Stimulated activated CD4-positive, alpha-beta T cell treated with anti-CD3 and anti-CD28 coated beads, TNF-alpha, amount 100 ng/mL, for 48 hours (primary cell): ENCODE measurements at regions not wholly inside any gene's neighbourhood (a gene's known extent, or its start where the extent isn't known, plus 50 kb on each side); places are given as distances from the start of the nearest gene placed in this dataset.

Source experiments
- DNase-seq, 3 donors: peaks; one replicate each; pipeline ENCODE4 v3.0.0-alpha.2; 2020; ENCODE audit warnings: low read depth in 3 of 3

DNA sequence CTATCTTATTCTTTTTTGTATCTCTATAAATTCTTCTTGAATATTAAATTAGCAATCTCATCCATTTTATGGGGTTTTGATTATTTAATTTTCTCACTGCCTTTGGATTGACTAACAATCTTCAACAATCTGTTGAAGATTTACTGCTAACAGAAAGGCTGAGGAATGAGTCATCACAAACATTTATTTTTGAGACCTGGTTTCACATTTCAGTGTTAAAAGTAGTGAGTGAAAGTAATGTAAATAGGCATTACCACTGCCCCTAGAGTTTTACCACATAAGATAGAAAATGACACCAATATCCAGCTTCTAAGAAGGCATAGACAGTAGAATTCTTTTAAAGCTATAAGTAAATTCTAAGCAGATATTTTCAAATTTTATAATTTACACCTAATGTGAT, 472.8 kb downstream of the OLFM4 start:
- DNase-seq: no peak

DNA sequence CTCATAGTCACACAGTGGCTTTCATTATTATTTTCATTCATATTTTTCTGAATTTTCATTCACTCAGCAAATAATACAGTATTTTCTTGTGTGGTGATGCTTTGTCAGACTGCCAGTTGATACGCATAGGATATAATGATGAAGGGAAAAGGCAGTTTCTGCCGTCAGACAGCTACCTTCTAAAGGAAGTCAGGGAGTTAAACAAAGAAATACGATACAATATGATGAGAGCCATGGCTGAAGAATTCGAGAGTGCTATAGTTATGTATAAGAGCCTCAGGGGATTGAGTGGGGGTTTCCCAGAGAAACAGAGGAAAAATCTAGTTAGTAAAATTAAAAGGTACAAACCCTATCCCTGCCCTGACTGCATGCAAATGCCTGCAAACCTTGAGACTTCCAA, 479.1 kb downstream of the OLFM4 start:
- no peak for DNase-seq

DNA sequence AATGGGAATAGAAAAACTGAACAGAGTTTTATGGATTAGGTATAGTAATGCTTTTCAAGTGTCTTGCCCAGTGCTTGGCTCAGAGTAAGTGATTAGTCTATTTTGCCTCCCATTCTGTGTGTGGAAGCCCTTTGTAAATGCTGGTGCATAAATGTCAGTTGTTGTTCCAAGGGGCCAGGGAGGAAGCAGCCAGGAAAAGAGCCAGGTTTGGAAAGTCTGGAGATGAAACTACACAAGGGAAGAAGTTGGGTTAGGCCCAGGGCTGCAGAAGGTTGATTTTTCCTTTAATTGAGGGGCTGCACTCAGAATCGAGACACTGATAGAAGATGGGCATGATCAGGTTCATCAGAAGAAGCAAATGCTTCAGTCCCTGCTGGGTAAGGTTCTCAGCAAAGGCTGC, 484.0 kb downstream of the OLFM4 start:
- DNase-seq: no peak

DNA sequence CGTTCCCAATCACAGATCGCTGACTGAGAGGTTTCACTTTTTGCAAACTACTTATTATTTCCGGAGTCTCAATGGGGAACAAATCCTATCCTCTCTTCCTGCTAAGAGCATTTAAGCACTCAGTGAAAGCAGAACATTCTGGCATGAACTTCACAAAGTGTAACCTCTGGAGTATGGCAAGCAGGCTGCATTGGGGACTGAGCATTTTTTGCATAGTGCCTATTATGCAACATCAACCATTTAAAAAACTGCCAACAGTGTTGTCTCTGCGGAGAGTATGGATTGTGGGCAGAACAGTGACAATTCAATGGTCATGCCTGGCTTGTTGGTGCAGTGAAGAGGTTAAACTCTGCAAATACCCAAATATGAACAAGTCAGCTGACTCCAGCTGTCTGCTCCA, 484.6 kb downstream of the OLFM4 start:
- no peak for DNase-seq

DNA sequence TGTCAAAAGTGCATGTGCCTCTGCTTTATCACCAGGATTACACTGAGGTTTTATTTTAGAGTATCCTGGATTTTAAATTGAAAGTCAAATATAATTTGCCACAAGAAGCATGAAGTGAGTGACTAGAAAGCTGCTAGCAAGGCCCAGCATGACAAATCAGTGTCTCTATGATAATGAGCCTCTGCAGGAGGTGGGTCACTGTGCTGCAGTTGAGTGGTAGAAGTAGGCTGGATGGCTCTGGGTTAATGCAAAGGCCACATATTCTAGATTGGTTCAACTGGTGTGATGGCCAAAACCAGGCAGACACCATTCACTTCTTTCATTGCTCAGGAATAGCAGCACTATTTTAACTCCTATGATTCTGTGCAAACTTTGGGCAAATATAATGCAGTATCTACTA, 491.5 kb downstream of the OLFM4 start:
- no peak for DNase-seq

DNA sequence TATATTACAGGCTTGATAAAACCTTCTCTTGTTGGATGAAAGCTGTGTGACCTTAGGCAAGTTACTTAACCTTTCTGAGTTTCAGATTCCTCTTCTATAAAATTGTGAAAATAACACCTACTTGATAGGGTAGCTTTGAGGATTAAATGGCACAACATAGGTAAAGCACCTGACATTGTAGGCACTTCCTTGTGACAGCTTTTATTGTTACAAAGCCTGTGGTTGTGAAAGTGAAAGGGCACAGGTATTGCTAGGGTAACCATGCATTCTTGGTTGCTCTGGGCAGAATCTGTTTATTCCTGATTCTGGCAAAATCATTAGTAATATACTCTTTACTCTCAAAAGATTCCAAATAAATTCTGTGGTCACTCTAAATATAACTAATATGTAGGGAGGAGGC, 493.4 kb downstream of the OLFM4 start:
- no peak for DNase-seq

DNA sequence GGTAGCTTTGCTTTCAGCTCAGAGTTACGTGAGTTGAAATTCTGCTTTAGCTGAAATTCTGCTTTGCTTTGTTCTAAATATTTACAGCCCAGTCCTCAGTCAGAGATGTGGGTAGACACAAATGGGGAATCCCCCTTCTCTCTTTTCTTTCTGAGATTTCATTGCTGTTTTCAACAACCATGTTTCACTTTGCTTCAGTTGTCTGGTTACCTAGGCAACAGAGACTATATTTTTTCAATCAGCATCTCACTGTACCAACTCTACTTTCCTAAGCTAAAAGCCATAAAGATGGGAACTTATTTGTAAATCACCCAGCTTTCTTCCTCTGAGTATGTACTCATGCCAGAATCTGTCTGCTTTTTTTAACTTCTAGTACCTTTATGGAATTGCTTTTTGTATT, 509.0 kb downstream of the OLFM4 start:
- DNase-seq: no peak

DNA sequence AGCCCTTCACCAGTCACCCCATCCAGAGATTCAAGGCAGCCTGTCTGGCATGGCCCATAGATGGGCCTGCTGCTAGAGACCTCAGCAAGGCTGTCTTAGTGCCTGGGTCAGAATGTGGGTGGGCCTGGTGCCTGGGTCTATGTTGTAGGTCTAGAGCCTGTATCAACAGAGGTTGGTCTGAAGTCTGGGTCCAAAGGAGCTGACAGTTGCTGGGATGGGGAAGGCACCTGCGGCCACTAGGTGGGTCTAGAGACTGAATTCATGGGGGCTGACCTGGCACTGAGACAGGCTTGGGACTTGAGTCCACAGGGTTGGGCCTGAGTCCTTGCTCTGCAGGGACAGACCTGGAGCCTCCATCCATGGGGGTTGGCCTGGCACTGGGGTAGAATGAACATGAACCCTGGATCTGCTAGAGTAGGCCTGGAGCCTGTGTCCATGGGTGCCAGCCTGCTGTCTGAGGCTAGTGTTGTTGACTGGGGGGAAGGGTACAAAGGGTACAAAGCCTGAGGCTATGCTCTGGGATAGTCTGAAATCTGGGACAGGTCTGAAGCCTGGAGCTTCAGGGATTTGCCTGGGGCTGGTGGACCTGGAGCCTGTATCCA, 516.8 kb downstream of the OLFM4 start:
- no peak for DNase-seq

DNA sequence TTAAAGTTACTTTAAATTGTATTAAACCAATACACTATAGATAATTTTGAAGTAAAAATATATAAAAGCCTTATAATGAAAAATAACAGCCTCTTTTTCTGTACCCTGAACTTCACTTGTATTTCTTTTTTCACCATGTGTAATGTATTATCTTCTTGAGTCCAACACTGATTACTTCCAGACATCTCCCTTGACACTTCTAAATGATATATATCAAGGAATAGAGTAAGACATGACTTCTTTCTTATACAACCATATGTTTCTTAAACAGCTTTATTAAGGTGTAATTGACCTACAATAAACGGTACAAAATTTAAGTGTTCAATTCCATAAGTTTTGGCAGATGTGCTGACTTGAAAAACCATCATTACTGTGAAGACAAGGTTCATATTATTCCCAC, 531.9 kb downstream of the OLFM4 start:
- DNase-seq: no peak

DNA sequence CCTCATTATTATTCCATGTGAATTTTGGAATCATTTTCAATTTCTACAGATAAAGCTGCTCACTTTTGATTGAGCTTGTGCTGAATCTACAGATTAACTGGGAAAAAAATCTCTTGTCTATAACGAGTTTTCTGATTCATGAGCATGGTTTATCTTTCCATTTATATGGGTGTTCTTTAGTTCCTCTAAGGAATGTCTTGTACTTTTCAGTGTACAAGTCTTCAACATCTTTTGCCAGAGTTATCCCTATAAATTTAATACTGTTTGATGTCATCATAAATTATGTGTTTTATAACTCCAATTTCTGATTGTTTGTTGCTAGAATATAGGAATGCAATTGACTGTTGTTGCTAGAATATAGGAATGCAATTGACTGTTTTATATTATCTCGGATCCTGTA, 533.8 kb downstream of the OLFM4 start:
- no peak for DNase-seq

DNA sequence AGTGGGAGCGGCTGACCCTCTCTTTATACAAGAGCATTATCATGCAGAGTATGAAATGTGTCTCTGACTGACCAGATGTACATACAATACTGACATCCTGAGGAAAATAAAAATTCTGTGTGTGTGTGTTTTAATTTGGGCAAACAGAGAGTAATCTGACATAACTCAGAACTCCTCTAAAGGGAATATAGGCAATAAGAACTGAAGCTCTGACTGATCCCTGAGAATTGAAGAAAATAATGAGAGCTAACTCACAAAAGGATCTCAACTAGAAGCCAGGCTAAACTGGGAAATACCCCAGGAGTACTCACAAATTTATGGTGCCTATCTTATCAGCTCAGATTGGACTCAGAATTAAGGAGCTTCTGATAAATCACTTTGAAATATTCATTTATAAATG, 539.9 kb downstream of the OLFM4 start:
- DNase-seq: no peak

DNA sequence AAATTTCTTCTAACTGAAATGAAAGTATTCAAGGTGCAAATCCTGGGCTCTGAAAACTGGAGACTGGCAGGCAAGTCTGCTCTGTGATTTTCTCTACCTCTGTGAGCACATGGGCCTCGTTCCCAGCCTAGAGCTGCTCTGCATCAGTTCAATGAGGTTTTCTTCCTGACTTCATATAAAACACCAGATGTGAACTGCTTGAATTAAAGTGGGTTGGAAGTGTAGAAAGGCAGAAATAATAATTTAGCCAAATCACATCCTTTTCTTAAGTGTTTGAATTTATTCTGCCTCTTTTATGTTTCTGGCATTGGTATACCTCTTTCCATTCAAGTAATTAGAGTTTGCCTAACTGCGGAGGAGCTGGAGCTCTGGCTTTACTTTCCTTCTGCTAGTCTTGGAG, 540.8 kb downstream of the OLFM4 start:
- DNase-seq: no peak

DNA sequence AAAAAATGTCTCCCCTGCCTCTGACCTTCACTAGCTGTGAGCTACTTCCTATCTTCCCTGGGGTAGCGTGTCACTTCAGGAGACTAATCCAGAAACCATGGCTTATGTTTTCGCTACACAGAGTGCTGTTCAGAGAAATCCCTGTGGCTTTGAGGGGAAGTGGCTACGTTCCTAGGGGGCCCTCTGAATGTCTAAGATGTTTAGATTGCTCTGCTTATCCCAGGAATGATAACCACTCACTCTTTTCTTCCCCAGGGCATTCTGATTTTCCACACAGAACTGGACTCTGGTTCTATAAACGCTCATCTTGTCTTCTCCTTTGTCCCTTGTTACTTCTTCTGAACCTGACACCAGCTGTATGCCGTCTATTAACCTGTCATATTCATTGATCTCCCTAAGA, 572.5 kb downstream of the OLFM4 start:
- no peak for DNase-seq

DNA sequence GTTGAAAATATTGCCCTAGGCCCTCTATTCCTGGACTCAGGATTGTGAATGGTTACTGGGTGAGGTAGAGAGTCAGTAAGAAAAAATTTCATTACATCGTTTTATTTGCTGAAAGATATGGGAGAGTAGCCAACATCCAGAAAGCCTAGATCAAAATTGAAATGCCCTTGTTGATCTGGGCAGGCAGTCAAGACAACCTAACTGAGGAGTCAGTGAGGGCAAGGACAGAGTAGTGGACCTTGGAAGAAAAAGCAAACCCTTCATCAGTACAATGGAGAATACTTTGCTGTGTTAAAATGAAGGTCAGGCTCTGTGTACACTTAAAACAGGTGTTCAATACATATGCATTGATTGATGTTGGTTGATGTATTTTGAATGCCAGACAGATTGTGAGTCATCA, 576.7 kb downstream of the OLFM4 start:
- no peak for DNase-seq

DNA sequence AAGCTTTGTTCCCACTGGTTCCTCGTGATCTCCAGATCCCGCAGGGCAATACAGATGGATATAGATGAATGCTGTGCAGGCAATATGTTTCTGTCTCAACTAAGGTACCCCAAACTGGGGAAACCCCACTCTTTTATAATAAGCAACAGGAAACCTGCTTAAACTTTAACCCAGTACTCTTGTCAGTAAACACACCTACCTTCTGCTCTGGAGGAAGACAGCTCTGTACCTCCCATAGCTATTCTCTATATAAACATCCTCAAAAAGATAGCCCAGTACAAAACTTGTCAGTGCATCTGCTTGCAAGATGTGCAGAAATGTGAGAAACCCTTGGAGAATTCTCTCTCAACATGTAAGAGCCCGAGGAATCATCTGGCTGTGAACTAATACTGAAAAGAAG, 583.6 kb downstream of the OLFM4 start:
- no peak for DNase-seq

DNA sequence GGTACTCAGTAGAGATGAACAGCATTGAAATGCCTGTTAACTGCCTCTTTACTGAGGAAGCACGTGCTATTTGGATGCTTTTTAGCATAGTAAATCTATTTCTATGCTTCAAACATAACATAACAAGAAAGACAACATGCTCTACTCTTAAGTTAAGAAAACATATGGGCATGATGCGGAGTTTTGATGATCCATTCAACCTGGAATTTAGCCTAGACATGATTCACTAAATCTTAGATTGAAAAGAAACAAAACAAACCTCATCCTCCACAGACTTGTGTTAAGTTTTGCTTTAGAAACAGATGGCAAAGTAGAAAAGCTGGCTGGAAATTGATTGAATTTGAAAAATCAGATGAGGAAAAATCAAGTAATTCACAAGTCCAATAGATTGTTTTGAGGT, 593.8 kb downstream of the OLFM4 start:
- DNase-seq: no peak

DNA sequence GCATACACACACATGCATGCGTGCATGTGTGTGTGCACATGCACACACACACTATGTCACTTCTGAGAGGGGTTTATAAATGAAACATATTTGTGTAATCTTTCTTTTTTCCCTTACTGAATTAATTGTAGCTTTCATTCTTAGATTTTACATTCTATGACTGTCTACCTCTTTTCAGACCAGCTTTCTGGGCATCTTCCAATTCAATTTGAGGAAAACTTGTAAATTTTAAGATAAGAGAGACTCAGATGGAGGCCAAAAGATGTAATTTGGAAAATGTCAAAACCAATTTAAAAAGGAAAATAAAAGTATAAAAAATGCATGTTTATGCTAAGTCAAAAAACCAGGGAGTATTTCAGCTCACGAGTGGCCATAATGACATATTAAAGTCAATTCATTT, 594.5 kb downstream of the OLFM4 start:
- DNase-seq: no peak

DNA sequence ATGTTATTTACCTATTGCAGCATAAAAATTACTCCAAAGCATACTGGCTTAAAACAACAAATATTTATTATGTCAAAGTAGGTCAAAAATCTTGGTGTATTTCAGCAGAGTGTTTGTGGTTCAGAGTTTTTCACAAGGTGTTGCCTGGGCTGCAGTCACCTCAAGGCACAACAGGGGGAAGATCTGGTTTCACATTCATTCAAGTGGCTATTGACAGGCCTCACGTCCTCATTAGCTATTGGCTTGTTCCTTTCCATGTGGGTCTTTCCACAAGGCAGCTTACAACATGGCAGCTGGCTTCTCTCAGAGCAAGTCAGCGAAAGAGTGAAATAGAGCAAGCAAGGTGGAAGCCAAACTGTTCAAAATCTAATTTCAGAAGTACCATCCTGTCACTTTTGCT, 602.9 kb downstream of the OLFM4 start:
- DNase-seq: no peak

DNA sequence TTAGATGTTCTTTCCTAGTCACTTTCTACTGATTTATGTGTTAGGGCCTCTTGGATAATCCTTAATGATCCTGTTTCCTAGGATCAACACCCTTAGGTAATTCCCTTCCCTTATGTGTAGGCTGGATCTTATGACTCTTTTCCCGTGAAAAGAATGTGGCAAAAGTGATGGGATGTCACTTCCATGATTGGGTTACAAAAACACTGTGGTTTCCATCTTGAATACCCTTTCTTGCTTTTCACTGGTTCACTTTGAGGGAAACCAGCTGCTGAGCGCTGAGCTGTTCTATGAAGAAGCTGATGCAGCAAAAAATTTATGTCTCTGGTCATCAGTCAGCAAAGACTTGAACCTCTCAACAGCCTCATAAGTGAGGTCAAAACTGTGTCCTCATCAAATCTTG, 609.4 kb downstream of the OLFM4 start:
- DNase-seq: no peak

DNA sequence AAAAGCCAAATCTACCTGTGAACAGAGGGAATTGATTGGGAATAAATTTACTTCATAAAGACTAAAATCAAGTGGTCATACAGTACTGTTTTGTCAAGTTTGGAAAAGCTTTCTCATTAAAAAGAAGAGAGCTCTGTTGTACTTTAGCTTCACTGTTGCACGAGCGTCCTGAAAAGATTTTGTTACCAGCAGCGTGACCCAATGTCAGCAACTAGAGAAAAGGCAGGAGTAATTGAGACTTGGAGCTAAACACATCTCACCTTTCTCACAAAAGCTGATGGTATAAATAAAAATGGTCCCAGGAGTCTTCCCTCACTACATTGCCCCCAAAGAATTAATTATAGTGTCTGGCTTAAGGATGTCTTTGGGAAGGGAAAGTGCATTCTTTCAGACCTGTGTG, 613.7 kb downstream of the OLFM4 start:
- no peak for DNase-seq

DNA sequence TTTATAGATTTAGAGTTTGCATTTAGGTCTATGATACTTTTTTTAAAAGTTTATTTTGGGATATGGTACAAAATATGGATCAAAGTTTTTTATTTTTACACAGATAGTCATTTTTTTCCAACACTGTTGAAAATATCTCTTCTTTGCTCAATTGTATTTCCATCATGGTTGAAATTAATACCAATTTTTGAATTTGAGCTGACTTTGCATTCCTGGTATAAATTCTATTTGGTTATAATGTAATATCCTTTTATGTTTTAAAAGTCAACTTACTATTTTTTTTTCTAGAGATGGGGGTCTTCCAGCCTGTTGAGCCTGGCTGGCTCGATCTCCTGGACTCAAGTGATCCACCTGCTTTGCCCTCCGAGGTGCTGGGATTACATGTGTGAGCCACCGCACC, 620.1 kb downstream of the OLFM4 start:
- DNase-seq: no peak

DNA sequence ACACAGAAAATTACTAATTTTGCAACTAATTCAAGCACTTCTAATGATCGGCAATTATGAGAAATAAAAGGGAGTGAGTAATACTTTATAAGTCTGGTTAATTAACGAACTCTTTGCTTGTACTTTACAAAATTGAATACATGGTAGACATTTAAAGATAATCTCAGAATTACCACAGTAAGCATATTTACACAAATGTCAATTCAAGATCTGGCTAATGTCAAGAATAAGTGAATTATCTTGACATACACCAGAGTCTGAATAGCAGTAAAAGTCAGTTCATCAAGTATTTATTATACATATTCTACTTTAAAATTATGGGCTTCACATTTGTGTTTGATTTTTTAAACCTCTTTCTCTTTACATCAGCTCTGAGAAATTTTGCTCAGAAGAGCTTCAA, 643.4 kb downstream of the OLFM4 start:
- DNase-seq: no peak

DNA sequence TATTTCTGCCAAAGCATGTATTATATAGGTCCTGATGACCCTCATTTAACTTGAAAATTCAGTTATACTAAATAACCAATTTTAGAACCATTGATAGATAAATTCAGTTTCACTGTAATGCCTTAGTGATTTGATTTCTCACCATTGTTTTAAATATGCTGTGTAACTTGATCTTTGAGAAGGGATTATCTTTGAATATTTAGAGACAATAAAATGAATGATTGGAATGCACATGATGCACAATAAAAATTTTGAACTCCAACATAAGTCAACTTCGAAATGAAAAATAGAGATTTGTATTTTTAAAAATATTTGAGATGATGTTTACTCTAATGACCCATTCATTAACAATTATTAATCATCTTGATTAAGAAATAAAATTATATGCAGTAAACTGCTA, 654.5 kb downstream of the OLFM4 start:
- DNase-seq: no peak

DNA sequence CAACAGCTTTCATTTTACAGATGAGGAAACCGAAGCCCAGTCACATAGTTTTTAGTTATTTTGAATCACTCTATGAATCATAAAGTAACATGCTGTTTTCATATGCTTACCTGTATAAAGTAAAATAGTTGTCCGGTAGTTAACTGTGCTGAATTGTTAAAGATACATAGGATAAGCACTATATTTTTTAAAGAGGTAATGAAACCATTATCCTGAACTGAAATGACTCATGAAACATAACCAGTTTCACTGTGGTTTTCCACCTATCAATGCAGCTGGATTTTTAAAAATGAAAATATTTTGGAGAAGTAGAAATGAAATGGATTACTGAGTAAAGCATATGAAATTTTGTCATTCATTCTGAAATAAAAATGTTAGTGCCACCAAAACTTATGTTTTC, 655.0 kb downstream of the OLFM4 start:
- DNase-seq: no peak

DNA sequence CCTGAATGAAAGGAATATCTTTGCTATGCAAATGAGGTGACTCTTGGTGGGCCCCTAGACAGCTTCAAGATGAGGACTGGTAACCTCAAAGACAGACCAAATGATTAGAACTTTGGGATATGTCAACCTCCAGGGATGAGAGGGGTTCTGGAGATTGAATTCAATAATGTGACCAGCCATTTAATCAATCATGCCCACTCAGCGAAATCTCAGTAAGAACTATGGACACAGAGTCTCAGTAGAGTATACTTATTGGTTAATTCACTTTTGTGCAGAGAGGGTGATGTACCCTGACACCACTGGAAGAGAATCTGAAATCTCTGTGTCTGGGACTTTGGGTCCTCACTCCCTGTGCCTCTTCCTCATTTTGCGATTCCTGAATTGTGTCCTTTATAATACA, 662.8 kb downstream of the OLFM4 start:
- no peak for DNase-seq
